WI38 (cell line): ENCODE measurements at regions not wholly inside any gene's neighbourhood (a gene's known extent, or its start where the extent isn't known, plus 50 kb on each side); places are given as distances from the start of the nearest gene placed in this dataset.

Experiments used
- H3K4me3 ChIP-seq: 2 replicates; pipeline ENCODE4 v1.5.1; 2011; ENCODE audit warnings: low read depth, mild to moderate bottlenecking, control low read depth, low read length
- CTCF ChIP-seq: IDR thresholded peaks from 2 replicates; pipeline ENCODE4 v1.5.1; 2012; ENCODE audit warnings: low read depth, mild to moderate bottlenecking, control low read depth, low read length

GRCh38 chr18:10377956-10378355 lies 76.5 kb upstream of the APCDD1 start:
- TF ChIP-seq CTCF, result no peak
- peak overlapping the region; percentile 29; the same call in 1 of the 2 replicates for H3K4me3 ChIP-seq

- TF ChIP-seq CTCF, result no peak
- H3K4me3 ChIP-seq, result 0 out of 2 replicates have a peak overlapping the region, but pooled peaks have one; percentile 10
These were observed 75.6 kb upstream of the APCDD1 start for GRCh38 chr18:10378688-10379420.

GRCh38 chr18:10379522-10379921 lies 74.9 kb upstream of the APCDD1 start:
- H3K4me3 ChIP-seq, result no peak overlapping the region
- TF ChIP-seq CTCF, result no peak

GRCh38 chr18:10381516-10381915 lies 72.9 kb upstream of the APCDD1 start:
- H3K4me3 ChIP-seq, result no peak overlapping the region
- no peak for TF ChIP-seq CTCF

GRCh38 chr18:10381951-10382350 lies 72.5 kb upstream of the APCDD1 start:
- no peak for TF ChIP-seq CTCF
- no peak overlapping the region for H3K4me3 ChIP-seq

GRCh38 chr18:10386049-10386448 lies 68.4 kb upstream of the APCDD1 start:
- TF ChIP-seq CTCF, result no peak
- H3K4me3 ChIP-seq, result no peak overlapping the region

- TF ChIP-seq CTCF, result no peak
- H3K4me3 ChIP-seq, result no peak overlapping the region
These were observed 67.5 kb upstream of the APCDD1 start for GRCh38 chr18:10386956-10387355.
